ENCODE measurements at regions not wholly inside any gene's neighbourhood (a gene's known extent, or its start where the extent isn't known, plus 50 kb on each side); places are given as distances from the start of the nearest gene placed in this dataset.

DNA sequence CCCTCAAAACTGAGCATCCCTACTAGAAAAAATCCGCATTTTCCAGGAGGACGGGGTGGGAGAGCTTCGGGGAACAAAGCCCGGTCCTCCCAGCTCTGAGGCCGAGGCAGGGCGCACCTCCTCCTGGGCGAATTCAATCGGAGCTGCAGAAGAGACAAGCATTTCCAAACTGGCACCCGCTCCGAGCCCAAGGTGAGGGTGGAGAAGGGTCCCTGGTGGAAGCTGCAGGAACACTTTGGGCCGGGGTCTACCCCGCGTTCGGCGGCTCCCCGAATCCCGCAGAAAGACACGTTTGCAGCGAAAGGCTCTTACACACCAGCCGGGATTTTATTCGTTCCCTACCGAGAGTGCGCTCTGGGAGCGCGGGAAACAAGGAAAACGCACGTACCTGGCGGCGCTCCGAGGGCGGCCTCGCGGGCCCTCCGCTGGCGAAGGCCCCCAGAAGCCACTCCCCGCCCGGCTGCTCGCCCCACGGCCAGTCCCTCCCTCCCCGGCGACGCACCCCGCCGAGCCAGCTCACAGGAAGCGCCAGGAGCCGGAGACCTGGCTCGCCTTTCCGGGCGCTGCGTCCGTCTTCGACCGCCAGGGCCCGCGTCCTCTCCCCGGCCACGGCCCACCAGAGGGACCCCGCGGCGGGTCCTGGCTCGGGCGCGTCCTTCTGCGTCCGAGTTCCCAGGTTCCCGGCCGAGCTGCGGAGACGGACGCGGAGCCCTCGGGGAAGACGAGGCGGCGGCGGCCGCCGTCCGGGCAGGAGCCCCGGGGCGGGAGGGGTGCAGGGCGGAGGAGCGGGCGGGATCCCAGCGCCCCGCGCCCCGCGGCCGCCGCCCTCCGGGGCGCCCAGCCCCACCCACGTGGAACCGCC, 49.8 kb upstream of the BAHCC1 start:
- peak; percentile 60 to 68 for DNase-seq (ENCODE audit: low read depth in 2 of 2)

All from fibroblast of skin of left quadriceps (primary cell).